ENCODE measurements at regions not wholly inside any gene's neighbourhood (a gene's known extent, or its start where the extent isn't known, plus 50 kb on each side); places are given as distances from the start of the nearest gene placed in this dataset.

GRCh38 chr7:21355406-21355874, 72.4 kb upstream of the SP4 start:
- ChIA-PET POLR2A (no interaction called here), CTCF (no interaction called here)
- no peak for DNase-seq (ENCODE audit: extremely low spot score)
- no peak for TF ChIP-seq ARNT (IDR thresholded peaks at IDR 0.05)

GRCh38 chr7:21356616-21357015, 71.3 kb upstream of the SP4 start:
- CTCF ChIA-PET: no interaction called here
- POLR2A ChIA-PET: no interaction called here

GRCh38 chr7:21357151-21358097, 70.5 kb upstream of the SP4 start:
- POLR2A ChIA-PET: no interaction called here
- CTCF ChIA-PET: no interaction called here
- TF ChIP-seq NFRKB (IDR thresholded peaks at IDR 0.05) (no peak), L3MBTL2 (conservative IDR thresholded peaks at IDR 0.05) (no peak), BHLHE40 (IDR thresholded peaks at IDR 0.05; ENCODE audit: borderline replicate concordance) (no peak), FOXM1 (IDR thresholded peaks at IDR 0.05; ENCODE audit: borderline replicate concordance) (no peak), PKNOX1 (IDR thresholded peaks at IDR 0.05) (no peak), TARDBP (IDR thresholded peaks at IDR 0.05) (no peak), FOXA1 (IDR thresholded peaks at IDR 0.05) (no peak), ZNF384 (IDR thresholded peaks at IDR 0.05) (no peak), FOXK2 (IDR thresholded peaks at IDR 0.05) (no peak), LEF1 (IDR thresholded peaks at IDR 0.05; ENCODE audit: borderline replicate concordance) (no peak), SUZ12 (IDR thresholded peaks at IDR 0.05) (no peak), CTBP1 (IDR thresholded peaks at IDR 0.05; ENCODE audit: borderline replicate concordance) (no peak), HDGF (IDR thresholded peaks at IDR 0.05; ENCODE audit: borderline replicate concordance) (no peak), SP1 (IDR thresholded peaks at IDR 0.05) (no peak), ELF4 (IDR thresholded peaks at IDR 0.05) (no peak), ARNT (IDR thresholded peaks at IDR 0.05) (no peak)
- no peak for DNase-seq (ENCODE audit: extremely low spot score)

More at GRCh38 chr7:21356616-21357015, 71.3 kb upstream of the SP4 start:
- TF ChIP-seq CTBP1 (IDR thresholded peaks at IDR 0.05; ENCODE audit: borderline replicate concordance) (no peak), SUZ12 (IDR thresholded peaks at IDR 0.05) (no peak), FOXK2 (IDR thresholded peaks at IDR 0.05) (no peak)
- DNase-seq (ENCODE audit: extremely low spot score): no peak

GRCh38 chr7:21358648-21359047, 69.2 kb upstream of the SP4 start:
- CTCF ChIA-PET: no interaction called here
- POLR2A ChIA-PET: no interaction called here
- no peak for DNase-seq (ENCODE audit: extremely low spot score)
- TF ChIP-seq CTBP1 (IDR thresholded peaks at IDR 0.05; ENCODE audit: borderline replicate concordance) (no peak), TARDBP (IDR thresholded peaks at IDR 0.05) (no peak), BHLHE40 (IDR thresholded peaks at IDR 0.05; ENCODE audit: borderline replicate concordance) (no peak), L3MBTL2 (conservative IDR thresholded peaks at IDR 0.05) (no peak), FOXA1 (IDR thresholded peaks at IDR 0.05) (no peak), LEF1 (IDR thresholded peaks at IDR 0.05; ENCODE audit: borderline replicate concordance) (no peak), FOXM1 (IDR thresholded peaks at IDR 0.05; ENCODE audit: borderline replicate concordance) (no peak), HDGF (IDR thresholded peaks at IDR 0.05; ENCODE audit: borderline replicate concordance) (no peak), ARNT (IDR thresholded peaks at IDR 0.05) (no peak), NFRKB (IDR thresholded peaks at IDR 0.05) (no peak), SUZ12 (IDR thresholded peaks at IDR 0.05) (no peak), ELF4 (IDR thresholded peaks at IDR 0.05) (no peak), PKNOX1 (IDR thresholded peaks at IDR 0.05) (no peak), SP1 (IDR thresholded peaks at IDR 0.05) (no peak), FOXK2 (IDR thresholded peaks at IDR 0.05) (no peak), ZNF384 (IDR thresholded peaks at IDR 0.05) (no peak)

GRCh38 chr7:21359163-21359562, 68.7 kb upstream of the SP4 start:
- no peak for DNase-seq (ENCODE audit: extremely low spot score)
- TF ChIP-seq ZNF384 (IDR thresholded peaks at IDR 0.05) (no peak), FOXA1 (IDR thresholded peaks at IDR 0.05) (no peak), BHLHE40 (IDR thresholded peaks at IDR 0.05; ENCODE audit: borderline replicate concordance) (no peak), FOXM1 (IDR thresholded peaks at IDR 0.05; ENCODE audit: borderline replicate concordance) (no peak), FOXK2 (IDR thresholded peaks at IDR 0.05) (no peak), HDGF (IDR thresholded peaks at IDR 0.05; ENCODE audit: borderline replicate concordance) (no peak), NFRKB (IDR thresholded peaks at IDR 0.05) (no peak), TARDBP (IDR thresholded peaks at IDR 0.05) (no peak), SUZ12 (IDR thresholded peaks at IDR 0.05) (no peak), ARNT (IDR thresholded peaks at IDR 0.05) (no peak), ELF4 (IDR thresholded peaks at IDR 0.05) (no peak), PKNOX1 (IDR thresholded peaks at IDR 0.05) (no peak; the same call in 1 of the 2 replicates), L3MBTL2 (conservative IDR thresholded peaks at IDR 0.05) (no peak), CTBP1 (IDR thresholded peaks at IDR 0.05; ENCODE audit: borderline replicate concordance) (no peak), LEF1 (IDR thresholded peaks at IDR 0.05; ENCODE audit: borderline replicate concordance) (no peak)
- POLR2A ChIA-PET: no interaction called here
- CTCF ChIA-PET: no interaction called here

- DNase-seq (ENCODE audit: extremely low spot score): no peak
- CTCF ChIA-PET: no interaction called here
- TF ChIP-seq ZNF384 (IDR thresholded peaks at IDR 0.05): no peak
- TF ChIP-seq BHLHE40 (IDR thresholded peaks at IDR 0.05; ENCODE audit: borderline replicate concordance): no peak
- no peak for TF ChIP-seq SUZ12 (IDR thresholded peaks at IDR 0.05)
- no peak for TF ChIP-seq LEF1 (IDR thresholded peaks at IDR 0.05; ENCODE audit: borderline replicate concordance)
- no peak for TF ChIP-seq HDGF (IDR thresholded peaks at IDR 0.05; ENCODE audit: borderline replicate concordance)
- no peak for TF ChIP-seq CTBP1 (IDR thresholded peaks at IDR 0.05; ENCODE audit: borderline replicate concordance)
- TF ChIP-seq L3MBTL2 (conservative IDR thresholded peaks at IDR 0.05): no peak
- TF ChIP-seq FOXK2 (IDR thresholded peaks at IDR 0.05): no peak
- POLR2A ChIA-PET: no interaction called here
These were observed 66.3 kb upstream of the SP4 start for GRCh38 chr7:21361413-21362125.
